Keratinocyte (primary cell): ENCODE measurements at regions not wholly inside any gene's neighbourhood (a gene's known extent, or its start where the extent isn't known, plus 50 kb on each side); places are given as distances from the start of the nearest gene placed in this dataset.

Experiments
- DNase-seq: peaks from one replicate; pipeline ENCODE4 v3.0.0-alpha.2; 2011; ENCODE audit warnings: low read depth, missing footprints, low spot score
- FAIRE-seq: peaks from 2 replicates; lab custom pipeline; 2011; peaks lifted over from hg19 to GRCh38; lab: Jason Lieb, UNC
- H2AFZ ChIP-seq: 2 replicates; pipeline ENCODE4 v1.6.0; 2012; ENCODE audit warnings: low read length, control low read depth, inconsistent platforms; ENCODE audit not compliant: control insufficient read depth
- H3K27ac ChIP-seq: 2 replicates; pipeline ENCODE4 v1.5.1; 2011; ENCODE audit warnings: low read length; ENCODE audit not compliant: control insufficient read depth, insufficient read depth
- H3K27me3 ChIP-seq: 3 replicates; pipeline ENCODE4 v1.6.0; 2011; ENCODE audit warnings: low read length; ENCODE audit not compliant: control insufficient read depth, insufficient read depth; ENCODE audit errors: extremely low read depth
- H3K36me3 ChIP-seq, 2 experiments: 2 replicates in 1 of 2; 3 replicates in 1 of 2; pipeline ENCODE4 v1.5.1; 2011; ENCODE audit warnings: low read length in 2 of 2, mild to moderate bottlenecking in 1 of 2; ENCODE audit not compliant: control insufficient read depth in 2 of 2, insufficient read depth in 2 of 2; ENCODE audit errors: extremely low read depth in 1 of 2
- H3K4me1 ChIP-seq: 3 replicates; pipeline ENCODE4 v1.5.1; 2011; ENCODE audit warnings: low read length; ENCODE audit not compliant: control insufficient read depth, insufficient read depth; ENCODE audit errors: extremely low read depth
- H3K4me2 ChIP-seq: 3 replicates; pipeline ENCODE4 v1.6.0; 2011; ENCODE audit warnings: low read depth, low read length; ENCODE audit not compliant: control insufficient read depth, insufficient read depth; ENCODE audit errors: extremely low read depth
- H3K4me3 ChIP-seq, 3 experiments: fragments of 200-600 bp in 1 of 3; sonication (generic) in 1 of 3; 2 replicates in 2 of 3; 3 replicates in 1 of 3; pipeline ENCODE4 v1.5.1; 2011 to 2016; ENCODE audit warnings: low read length in 3 of 3, mild to moderate bottlenecking in 3 of 3, control low read depth in 2 of 3, inconsistent platforms in 1 of 3, low read depth in 1 of 3, mixed read lengths in 1 of 3, mixed run types in 1 of 3, moderate library complexity in 1 of 3; ENCODE audit not compliant: control insufficient read depth in 2 of 3, insufficient read depth in 2 of 3; ENCODE audit errors: extremely low read depth in 1 of 3
- H3K79me2 ChIP-seq: 2 replicates; pipeline ENCODE4 v1.6.0; 2012; ENCODE audit warnings: low read length; ENCODE audit not compliant: control insufficient read depth, insufficient read depth
- H3K9ac ChIP-seq: 3 replicates; pipeline ENCODE4 v1.6.0; 2011; ENCODE audit warnings: low read length; ENCODE audit not compliant: control insufficient read depth, insufficient read depth; ENCODE audit errors: extremely low read depth
- H3K9me1 ChIP-seq: 3 replicates; pipeline ENCODE4 v1.6.0; 2011; ENCODE audit warnings: low read length; ENCODE audit not compliant: control insufficient read depth, insufficient read depth; ENCODE audit errors: extremely low read depth
- H3K9me3 ChIP-seq: 2 replicates; pipeline ENCODE4 v1.5.1; 2012; ENCODE audit warnings: low read depth, low read length; ENCODE audit not compliant: control insufficient read depth
- H4K20me1 ChIP-seq: 3 replicates; pipeline ENCODE4 v1.6.0; 2011; ENCODE audit warnings: low read length; ENCODE audit not compliant: control insufficient read depth, insufficient read depth; ENCODE audit errors: extremely low read depth
- EZH2 ChIP-seq: IDR thresholded peaks from one replicate; pipeline ENCODE4 v1.6.1; 2012; ENCODE audit warnings: inconsistent platforms, mild to moderate bottlenecking, low read length, moderate library complexity
- dilution Hi-C: fragments of 300-500 bp; cut with MboI; formaldehyde crosslinking; loops from one replicate; pipeline ENCODE4 v1.7.0; 2020; ENCODE audit warnings: low sequenced_read_pairs; ENCODE audit not compliant: extremely low pct_ligation_motif_present
- TF ChIP-seq, protein P1 (sequence below), 3 experiments: IDR thresholded peaks in 1 of 3; conservative IDR thresholded peaks in 1 of 3; optimal IDR thresholded peaks in 1 of 3; 2 replicates in 2 of 3; 3 replicates in 1 of 3; pipeline versions ENCODE3 to v1.5.1; 2011; ENCODE audit warnings: low read length in 3 of 3, mild to moderate bottlenecking in 3 of 3, moderate library complexity in 2 of 3, control low read depth in 1 of 3, inconsistent platforms in 1 of 3; ENCODE audit not compliant: insufficient read depth in 2 of 3; ENCODE audit errors: extremely low read depth in 1 of 3

GRCh38 chr11:15714641-15715399, 600.1 kb downstream of the INSC start:
- TF ChIP-seq, protein P1, sequence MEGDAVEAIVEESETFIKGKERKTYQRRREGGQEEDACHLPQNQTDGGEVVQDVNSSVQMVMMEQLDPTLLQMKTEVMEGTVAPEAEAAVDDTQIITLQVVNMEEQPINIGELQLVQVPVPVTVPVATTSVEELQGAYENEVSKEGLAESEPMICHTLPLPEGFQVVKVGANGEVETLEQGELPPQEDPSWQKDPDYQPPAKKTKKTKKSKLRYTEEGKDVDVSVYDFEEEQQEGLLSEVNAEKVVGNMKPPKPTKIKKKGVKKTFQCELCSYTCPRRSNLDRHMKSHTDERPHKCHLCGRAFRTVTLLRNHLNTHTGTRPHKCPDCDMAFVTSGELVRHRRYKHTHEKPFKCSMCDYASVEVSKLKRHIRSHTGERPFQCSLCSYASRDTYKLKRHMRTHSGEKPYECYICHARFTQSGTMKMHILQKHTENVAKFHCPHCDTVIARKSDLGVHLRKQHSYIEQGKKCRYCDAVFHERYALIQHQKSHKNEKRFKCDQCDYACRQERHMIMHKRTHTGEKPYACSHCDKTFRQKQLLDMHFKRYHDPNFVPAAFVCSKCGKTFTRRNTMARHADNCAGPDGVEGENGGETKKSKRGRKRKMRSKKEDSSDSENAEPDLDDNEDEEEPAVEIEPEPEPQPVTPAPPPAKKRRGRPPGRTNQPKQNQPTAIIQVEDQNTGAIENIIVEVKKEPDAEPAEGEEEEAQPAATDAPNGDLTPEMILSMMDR (optimal IDR thresholded peaks at IDR 0.05 in 1 of 3, IDR thresholded peaks at IDR 0.05 in 1 of 3, conservative IDR thresholded peaks at IDR 0.05 in 1 of 3; ENCODE audit: extremely low read depth in 1 of 3, insufficient read depth in 2 of 3, low read length in 3 of 3): no peak
- TF ChIP-seq EZH2: no peak
- H3K27ac ChIP-seq: no peak overlapping the region
- H4K20me1 ChIP-seq: no peaks in the 10 kb centered on the region
- no peaks in the 10 kb centered on the region for H3K27me3 ChIP-seq
- dilution Hi-C loops: no loop called here
- H3K4me2 ChIP-seq: no peak overlapping the region
- FAIRE-seq (no peak), DNase-seq (no peak)
- no peaks in the 10 kb centered on the region for H3K9me1 ChIP-seq
- H3K4me3 ChIP-seq: no peak overlapping the region
- H3K4me1 ChIP-seq: no peaks in the 10 kb centered on the region
- H3K79me2 ChIP-seq: no peaks in the 10 kb centered on the region
- H3K9me3 ChIP-seq: no peaks in the 10 kb centered on the region
- H2AFZ ChIP-seq: no peak overlapping the region
- H3K9ac ChIP-seq: no peak overlapping the region
- H3K36me3 ChIP-seq: no peaks in the 10 kb centered on the region

DNA sequence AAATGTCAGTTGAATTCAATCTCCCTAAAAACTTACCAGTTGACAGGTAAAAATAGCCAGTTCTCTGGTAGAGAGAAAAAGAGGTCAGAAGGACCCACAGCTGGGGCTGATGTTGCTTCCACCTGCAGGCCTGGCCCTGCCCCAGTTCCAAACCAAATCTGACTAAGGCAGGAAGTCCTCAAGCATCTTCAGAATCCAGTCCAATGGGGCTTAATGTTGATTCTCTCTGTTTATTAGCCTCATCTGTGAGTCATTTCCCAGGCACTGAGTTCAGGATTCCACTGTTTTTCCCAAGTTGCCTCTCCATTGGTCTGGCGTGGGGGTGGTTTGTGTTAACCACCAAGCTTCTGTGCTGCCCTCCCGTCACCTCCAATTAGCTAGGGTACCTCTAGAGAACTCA, 601.8 kb downstream of the INSC start:
- Histone ChIP-seq H4K20me1 (no peaks in the 10 kb centered on the region), H3K27me3 (no peaks in the 10 kb centered on the region), H3K27ac (no peak overlapping the region), H2AFZ (no peak overlapping the region), H3K36me3 (no peaks in the 10 kb centered on the region), H3K4me2 (no peak overlapping the region), H3K9me1 (no peaks in the 10 kb centered on the region), H3K9ac (no peak overlapping the region), H3K9me3 (no peaks in the 10 kb centered on the region), H3K4me3 (no peak overlapping the region), H3K4me1 (no peaks in the 10 kb centered on the region), H3K79me2 (no peaks in the 10 kb centered on the region)
- peak; percentile 61 for FAIRE-seq
- TF ChIP-seq, protein P1 (optimal IDR thresholded peaks at IDR 0.05 in 1 of 3, IDR thresholded peaks at IDR 0.05 in 1 of 3, conservative IDR thresholded peaks at IDR 0.05 in 1 of 3; ENCODE audit: extremely low read depth in 1 of 3, insufficient read depth in 2 of 3, low read length in 3 of 3): no peak
- no peak for TF ChIP-seq EZH2
- dilution Hi-C loops: no loop called here
- DNase-seq: no peak
